Uterus (tissue), 3 donors: ENCODE measurements at regions not wholly inside any gene's neighbourhood (a gene's known extent, or its start where the extent isn't known, plus 50 kb on each side); places are given as distances from the start of the nearest gene placed in this dataset.

Experiments used
- DNase-seq, 2 donors: peaks; one replicate each; pipeline ENCODE4 v3.0.0-alpha.2; 2019 to 2020
- H3K27ac ChIP-seq, 2 donors: fragments of 200-600 bp; sonication (generic); 1 replicate in 1 of 2; 2 replicates in 1 of 2; pipeline ENCODE4 v1.5.1; 2016 to 2018
- H3K27me3 ChIP-seq, 2 donors: fragments of 200-600 bp; sonication (generic); one replicate each; pipeline ENCODE4 v1.5.1; 2018 to 2019; ENCODE audit warnings: control low read depth in 1 of 2
- H3K36me3 ChIP-seq, 2 donors: fragments of 200-600 bp; sonication (generic); one replicate each; pipeline ENCODE4 v1.5.1; 2019; ENCODE audit warnings: control low read depth in 1 of 2
- H3K4me1 ChIP-seq, 2 donors: fragments of 200-600 bp; sonication (generic); one replicate each; pipeline ENCODE4 v1.5.1; 2018 to 2019; ENCODE audit warnings: control low read depth in 1 of 2
- H3K4me3 ChIP-seq, 2 donors: fragments of 200-600 bp; sonication (generic); 1 replicate in 1 of 2; 2 replicates in 1 of 2; pipeline ENCODE4 v1.5.1; 2018 to 2019; ENCODE audit warnings: mild to moderate bottlenecking in 1 of 2
- H3K9me3 ChIP-seq, 2 donors: fragments of 200-600 bp; sonication (generic); one replicate each; pipeline ENCODE4 v1.5.1; 2019; ENCODE audit warnings: control low read depth in 1 of 2
- CTCF ChIP-seq, 4 experiments: fragments of 200-600 bp in 2 of 4; fragments of 450-650 bp in 2 of 4; sonication (generic) in 2 of 4; IDR thresholded peaks; one replicate each; pipeline ENCODE4 v1.5.1; 2016 to 2019; ENCODE audit warnings: antibody characterized with exemption in 4 of 4, mild to moderate bottlenecking in 2 of 4, moderate library complexity in 1 of 4
- POLR2A ChIP-seq, 2 donors: fragments of 450-650 bp; IDR thresholded peaks; one replicate each; pipeline ENCODE4 v1.6.1; 2016; ENCODE audit warnings: antibody characterized with exemption in 2 of 2, mild to moderate bottlenecking in 1 of 2, moderate library complexity in 1 of 2
- intact Hi-C: fragments of 100-400 bp; cut with DNase I; formaldehyde crosslinking; loops from one replicate; pipeline ENCODE4 v1.15.1; 2023; ENCODE audit warnings: low total_unique reads
- donor health status: DM: yes; HTN: yes; CAD: no.

DNA sequence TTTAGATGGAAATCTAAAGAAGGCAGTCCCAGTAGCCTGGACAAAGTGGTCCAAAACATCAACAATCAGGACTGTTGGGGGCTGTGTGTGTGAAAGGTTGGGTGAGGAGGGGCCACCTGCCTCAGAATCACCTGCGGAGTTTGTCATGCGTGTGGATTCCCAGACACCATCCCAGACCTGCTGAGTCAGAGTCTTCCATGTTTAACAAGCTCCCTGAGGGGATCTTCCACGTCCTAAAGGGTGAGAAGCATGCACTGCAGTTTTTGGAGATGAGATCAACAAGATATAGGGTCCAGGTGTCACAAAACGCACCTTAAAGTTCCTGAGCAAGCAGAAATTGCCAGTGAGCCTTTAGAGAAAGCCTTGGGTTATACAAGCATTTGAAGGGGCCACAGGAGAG is 207.0 kb upstream of the FAM9B start:
- Histone ChIP-seq H3K27me3 (no peaks in the 10 kb centered on the region), H3K4me1 (no peaks in the 10 kb centered on the region), H3K27ac (no peak overlapping the region), H3K4me3 (no peak overlapping the region), H3K36me3 (no peaks in the 10 kb centered on the region), H3K9me3 (no peaks in the 10 kb centered on the region)
- DNase-seq, result no peak
- intact Hi-C loops, result no loop called here
- no peak for TF ChIP-seq CTCF (IDR thresholded peaks at IDR 0.05)
- no peak for TF ChIP-seq POLR2A (IDR thresholded peaks at IDR 0.05)

DNA sequence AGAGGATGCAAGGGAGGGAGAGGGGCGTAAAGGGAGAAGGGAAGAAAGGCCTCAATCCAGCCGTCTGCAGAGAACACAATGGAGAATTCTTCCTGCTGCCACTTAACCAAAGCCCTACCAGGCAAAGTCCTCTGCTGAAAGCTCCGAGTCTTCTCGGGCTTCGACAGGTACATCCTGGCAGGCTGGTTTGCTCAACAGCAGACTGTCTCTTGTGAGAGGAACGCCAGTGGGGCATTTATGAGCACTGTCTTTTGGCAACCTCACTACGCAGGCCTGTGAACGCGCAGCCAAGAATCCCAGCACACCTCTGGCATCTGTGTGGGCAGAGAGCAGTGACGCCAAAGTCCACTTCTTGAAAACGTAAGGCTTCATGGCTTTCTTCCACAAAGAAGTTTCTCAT is 207.5 kb upstream of the FAM9B start:
- Histone ChIP-seq H3K27me3 (no peaks in the 10 kb centered on the region), H3K4me1 (no peaks in the 10 kb centered on the region), H3K36me3 (no peaks in the 10 kb centered on the region), H3K27ac (no peak overlapping the region), H3K4me3 (no peak overlapping the region), H3K9me3 (no peaks in the 10 kb centered on the region)
- DNase-seq, result no peak
- TF ChIP-seq POLR2A (IDR thresholded peaks at IDR 0.05) (no peak), CTCF (IDR thresholded peaks at IDR 0.05) (no peak)
- intact Hi-C loops, result no loop called here

DNA sequence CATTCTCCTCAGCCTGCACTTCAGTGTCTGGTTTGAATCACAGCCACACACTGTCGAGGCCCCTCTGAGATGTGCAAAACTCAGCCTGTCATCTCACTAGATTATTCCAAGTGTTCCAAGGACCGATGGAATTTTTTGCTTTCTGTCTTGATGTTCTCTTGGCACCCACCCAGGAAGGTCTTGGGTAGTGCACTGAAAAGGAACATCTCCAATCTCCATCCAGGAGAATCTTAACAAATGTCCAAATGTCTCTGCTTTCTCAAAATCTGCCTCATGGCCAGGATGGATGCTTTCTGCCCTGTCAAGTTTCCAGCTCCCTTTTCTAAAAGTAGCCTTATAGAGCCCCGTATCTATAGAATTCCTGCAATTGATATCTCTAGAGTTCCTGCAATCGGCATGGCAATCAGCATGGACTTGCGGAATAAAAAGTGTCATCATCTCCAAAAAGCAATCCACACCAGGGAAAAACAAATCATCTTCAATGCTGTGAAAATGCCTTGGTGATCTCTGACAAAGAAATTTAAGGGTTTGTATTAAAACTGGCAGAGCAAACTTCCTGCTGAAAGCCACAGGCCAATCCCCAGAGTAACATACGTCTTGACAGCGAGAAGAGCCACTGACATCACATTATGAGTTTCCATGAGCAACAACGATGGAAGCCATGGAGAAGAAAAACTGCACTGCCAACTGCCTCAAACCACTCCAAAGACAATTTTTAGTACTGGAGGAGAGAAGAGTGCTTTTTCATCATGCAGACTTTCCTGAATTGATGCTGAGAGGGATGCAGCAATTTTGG is 215.3 kb upstream of the FAM9B start:
- intact Hi-C loops, result no loop called here
- TF ChIP-seq CTCF (IDR thresholded peaks at IDR 0.05), result no peak
- TF ChIP-seq POLR2A (IDR thresholded peaks at IDR 0.05), result no peak

DNA sequence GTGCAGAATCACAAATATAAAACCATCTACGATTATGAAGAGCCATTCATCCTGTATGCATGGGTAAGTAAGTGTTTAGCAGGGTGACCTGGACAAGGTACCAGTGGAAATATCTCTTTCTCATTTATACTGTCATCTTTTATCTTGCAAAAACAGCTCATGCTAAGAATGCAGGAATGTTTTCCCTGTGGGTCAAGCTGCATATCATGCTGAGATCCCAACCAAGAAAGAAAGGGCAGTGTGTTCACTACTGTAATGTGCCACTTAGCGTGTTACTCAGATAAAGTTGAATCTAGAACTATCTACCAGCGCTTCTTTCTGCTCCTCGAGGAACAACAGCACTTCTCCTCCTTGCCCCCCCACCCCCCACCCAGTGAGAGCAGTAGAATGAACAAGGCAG is 212.7 kb upstream of the TBL1X start:
- Histone ChIP-seq H3K4me3 (no peak overlapping the region), H3K36me3 (no peaks in the 10 kb centered on the region), H3K27me3 (no peaks in the 10 kb centered on the region), H3K9me3 (no peaks in the 10 kb centered on the region), H3K27ac (no peak overlapping the region), H3K4me1 (no peaks in the 10 kb centered on the region)
- TF ChIP-seq CTCF (IDR thresholded peaks at IDR 0.05), result no peak
- TF ChIP-seq POLR2A (IDR thresholded peaks at IDR 0.05), result no peak
- no peak for DNase-seq
- intact Hi-C loops, result no loop called here

More for the DNA sequence above, 215.3 kb upstream of the FAM9B start:
- no peaks in the 10 kb centered on the region for H3K4me1 ChIP-seq
- no peaks in the 10 kb centered on the region for H3K27me3 ChIP-seq
- no peaks in the 10 kb centered on the region for H3K36me3 ChIP-seq
- no peaks in the 10 kb centered on the region for H3K9me3 ChIP-seq
- DNase-seq, result peak in 1 of 2 donors; percentile 27
- H3K27ac ChIP-seq, result no peak overlapping the region
- H3K4me3 ChIP-seq, result no peak overlapping the region

- no peak for DNase-seq
- no peak for TF ChIP-seq CTCF (IDR thresholded peaks at IDR 0.05)
- TF ChIP-seq POLR2A (IDR thresholded peaks at IDR 0.05), result no peak
- Histone ChIP-seq H3K27me3 (no peaks in the 10 kb centered on the region), H3K4me1 (no peaks in the 10 kb centered on the region), H3K36me3 (no peaks in the 10 kb centered on the region), H3K27ac (no peak overlapping the region), H3K9me3 (no peaks in the 10 kb centered on the region), H3K4me3 (no peak overlapping the region)
- intact Hi-C loops, result no loop called here
Observed at GRCh38 chrX:9253211-9253610, 211.6 kb upstream of the TBL1X start.
